ENCODE measurements at regions not wholly inside any gene's neighbourhood (a gene's known extent, or its start where the extent isn't known, plus 50 kb on each side); places are given as distances from the start of the nearest gene placed in this dataset.

DNA sequence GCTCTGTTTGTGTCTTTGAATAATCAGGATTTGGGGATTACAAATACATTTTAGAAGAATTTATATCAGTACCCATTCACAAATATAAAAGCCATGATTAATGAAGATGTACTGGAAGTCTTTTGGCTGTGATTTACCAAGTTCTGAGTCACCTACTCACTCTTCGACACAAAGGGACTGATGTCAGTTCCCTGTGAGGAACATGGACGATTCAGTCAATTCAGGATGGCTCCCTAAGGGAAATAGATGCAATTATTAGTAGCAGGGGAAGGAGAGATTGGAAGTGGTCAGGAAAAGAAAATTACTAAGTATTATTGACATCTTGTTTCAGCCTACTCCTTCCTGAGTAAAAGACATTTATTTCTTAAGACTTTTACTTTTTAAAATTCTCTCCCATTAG, 550.7 kb upstream of the SLIT2 start:
- Histone ChIP-seq H3K27ac (no peak overlapping the region), H3K9me3 (replicated peaks) (no peaks in the 10 kb centered on the region), H3K4me1 (no peaks in the 10 kb centered on the region), H3K4me3 (no peak overlapping the region), H3K36me3 (no peaks in the 10 kb centered on the region), H3K27me3 (no peaks in the 10 kb centered on the region)
- DNase-seq: no peak

DNA sequence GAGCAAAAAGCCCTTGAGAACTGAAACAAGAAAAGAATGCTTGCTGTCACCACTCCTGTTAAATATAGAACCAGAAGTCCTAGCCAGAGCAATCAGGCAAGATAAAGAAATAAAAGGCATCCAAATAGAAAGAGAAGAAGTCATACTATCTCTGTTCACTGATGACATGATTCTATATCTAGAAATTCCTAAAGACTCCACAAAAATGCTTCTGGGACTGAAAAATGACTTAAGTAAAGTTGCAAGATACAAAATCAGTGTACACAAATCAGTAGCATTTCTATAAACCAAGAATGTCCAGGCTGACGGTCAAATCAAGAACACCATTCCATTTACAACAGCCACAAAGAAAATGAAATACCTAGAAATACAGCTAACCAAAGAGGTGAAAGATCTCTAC, 552.7 kb upstream of the SLIT2 start:
- no peak for DNase-seq
- Histone ChIP-seq H3K27me3 (no peaks in the 10 kb centered on the region), H3K36me3 (no peaks in the 10 kb centered on the region), H3K4me1 (peaks cover 2% of the 10 kb centered on the region), H3K4me3 (no peak overlapping the region), H3K9me3 (replicated peaks) (no peaks in the 10 kb centered on the region), H3K27ac (no peak overlapping the region)

DNA sequence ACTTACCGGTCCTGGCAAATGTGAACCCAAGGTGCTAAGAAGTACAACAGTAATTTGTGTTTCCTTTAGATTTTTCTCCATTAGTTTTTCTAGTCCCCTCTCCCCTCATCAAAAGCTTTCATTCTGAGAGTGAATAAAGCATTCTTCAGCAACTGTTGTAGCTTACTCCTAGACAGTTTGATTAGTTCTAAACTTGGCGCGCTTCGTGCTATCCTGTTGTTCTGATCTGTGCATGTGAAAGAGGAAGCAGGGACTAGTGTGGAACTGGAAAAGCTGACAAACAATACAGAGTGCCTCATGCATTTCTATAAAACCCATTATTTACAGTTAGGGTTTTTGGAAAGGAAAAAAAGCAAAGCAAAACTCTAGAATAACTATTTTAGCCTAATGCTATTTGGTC, 556.9 kb upstream of the SLIT2 start:
- peak in 1 of 2 experiments; percentile 6 for DNase-seq
- Histone ChIP-seq H3K36me3 (no peaks in the 10 kb centered on the region), H3K27ac (no peak overlapping the region), H3K9me3 (replicated peaks) (no peaks in the 10 kb centered on the region), H3K4me1 (peaks cover 10% of the 10 kb centered on the region), H3K4me3 (no peak overlapping the region), H3K27me3 (no peaks in the 10 kb centered on the region)

DNA sequence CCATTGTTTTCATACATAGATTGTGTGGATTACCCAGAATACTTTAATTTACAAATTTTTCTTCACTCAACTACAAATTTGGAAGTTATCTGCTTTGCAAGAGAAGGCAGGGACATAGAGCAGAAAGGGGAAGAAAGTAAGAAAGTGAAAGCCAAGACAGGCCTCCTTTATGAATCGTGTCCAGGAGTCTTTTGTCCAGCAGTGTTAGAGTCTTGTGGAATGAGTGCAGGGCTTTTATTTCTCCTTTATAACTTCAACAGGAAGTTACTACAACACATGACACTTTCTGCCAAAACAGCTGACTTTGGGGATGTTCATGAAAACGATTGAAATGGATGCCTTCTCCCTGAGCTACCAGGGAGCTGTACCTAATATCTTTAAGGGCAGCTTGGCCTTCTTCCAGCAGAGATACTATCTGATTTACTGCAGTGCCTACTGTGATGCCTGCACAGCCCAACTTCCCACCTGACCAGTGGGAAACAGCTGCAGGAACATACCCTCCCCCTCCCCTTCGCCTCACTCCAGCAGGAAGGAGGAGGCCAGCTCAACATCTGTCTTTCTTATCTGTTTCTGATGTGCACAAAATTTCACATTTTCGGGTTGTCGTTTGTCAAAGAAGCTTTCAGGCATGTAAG, 557.7 kb upstream of the SLIT2 start:
- H3K4me3 ChIP-seq: no peak overlapping the region
- DNase-seq: peak; percentile 69 to 83
- no peaks in the 10 kb centered on the region for H3K9me3 ChIP-seq (replicated peaks)
- H3K27me3 ChIP-seq: no peaks in the 10 kb centered on the region
- no peaks in the 10 kb centered on the region for H3K36me3 ChIP-seq
- H3K4me1 ChIP-seq: peaks cover 10% of the 10 kb centered on the region
- H3K27ac ChIP-seq: peak overlapping the region; percentile 36

DNA sequence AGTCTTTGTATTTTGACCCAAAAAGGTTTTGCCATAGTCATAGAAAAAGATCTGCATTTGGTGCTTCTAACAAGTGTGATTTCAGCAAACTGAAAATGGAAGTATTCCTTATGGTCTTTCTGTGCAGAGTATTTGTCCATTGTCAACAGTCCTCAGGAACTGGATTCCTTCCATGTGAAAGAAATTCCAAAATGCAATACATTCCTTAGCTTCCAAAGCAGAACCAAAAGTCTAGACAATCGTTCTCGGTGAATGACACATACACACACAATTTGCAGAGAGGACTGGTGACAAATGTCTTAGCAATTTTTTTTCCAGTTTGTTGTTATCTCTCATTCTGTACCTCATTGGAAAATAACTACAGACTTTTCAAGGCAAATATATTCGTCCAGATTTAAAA, 562.2 kb upstream of the SLIT2 start:
- peaks cover 16% of the 10 kb centered on the region for H3K4me1 ChIP-seq
- DNase-seq: no peak

DNA sequence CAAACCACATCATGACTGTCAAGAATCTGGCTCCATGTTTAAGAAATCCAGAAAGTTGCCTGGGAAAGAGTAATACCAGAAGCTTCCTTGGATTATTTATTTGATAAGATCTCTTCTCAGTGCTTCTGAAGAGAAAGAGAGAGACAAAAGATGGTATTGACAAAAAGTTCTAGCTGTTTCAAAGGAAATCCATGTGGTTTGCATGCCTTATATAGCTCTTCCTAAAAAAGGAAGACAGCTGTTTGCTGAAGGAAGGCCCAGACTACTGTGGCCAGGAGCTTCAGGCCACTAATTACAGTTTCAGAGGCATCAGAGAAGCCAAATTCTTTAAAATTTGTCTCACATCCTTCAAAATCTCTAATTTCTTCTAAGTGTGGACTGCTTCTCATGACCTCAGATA, 565.2 kb upstream of the SLIT2 start:
- 0 out of 2 replicates have a peak overlapping the region, but pooled peaks have one; percentile 9 for H3K27ac ChIP-seq
- peak in 1 of 2 experiments; percentile 54 for DNase-seq
- no peak overlapping the region for H3K4me3 ChIP-seq

More for the DNA sequence above, 562.2 kb upstream of the SLIT2 start:
- H3K4me3 ChIP-seq: no peak overlapping the region
- no peaks in the 10 kb centered on the region for H3K27me3 ChIP-seq
- no peaks in the 10 kb centered on the region for H3K36me3 ChIP-seq
- H3K27ac ChIP-seq: no peak overlapping the region
- H3K9me3 ChIP-seq (replicated peaks): no peaks in the 10 kb centered on the region

DNA sequence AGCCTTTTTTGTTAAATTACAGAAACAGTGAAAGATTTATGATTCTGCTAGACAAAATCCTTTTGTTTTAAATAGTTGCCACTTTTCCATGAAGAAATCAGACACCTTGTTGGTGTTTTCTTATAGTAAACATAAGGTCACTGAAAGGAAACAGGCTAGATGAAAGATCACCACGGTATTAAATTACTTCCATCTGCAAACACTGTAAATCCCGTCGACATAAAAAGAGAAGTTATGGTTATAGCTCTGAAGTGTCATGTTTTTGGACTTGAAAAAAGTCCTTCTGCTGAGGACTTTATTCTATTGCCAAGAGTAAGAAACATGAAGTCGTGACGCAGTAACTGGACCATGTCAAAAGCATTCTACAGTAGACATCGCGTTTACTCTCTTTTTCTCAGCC, 567.6 kb upstream of the SLIT2 start:
- H3K36me3 ChIP-seq: no peaks in the 10 kb centered on the region
- H3K27me3 ChIP-seq: no peaks in the 10 kb centered on the region
- peaks cover 10% of the 10 kb centered on the region; the same call in 1 of the 2 replicates for H3K4me1 ChIP-seq
- no peak overlapping the region for H3K27ac ChIP-seq
- no peak overlapping the region for H3K4me3 ChIP-seq
- no peaks in the 10 kb centered on the region for H3K9me3 ChIP-seq (replicated peaks)
- peak in 1 of 2 experiments; percentile 13 for DNase-seq

More for the DNA sequence above, 565.2 kb upstream of the SLIT2 start:
- H3K36me3 ChIP-seq: no peaks in the 10 kb centered on the region
- peaks cover 15% of the 10 kb centered on the region; the same call in 1 of the 2 replicates for H3K4me1 ChIP-seq
- H3K9me3 ChIP-seq (replicated peaks): no peaks in the 10 kb centered on the region
- no peaks in the 10 kb centered on the region for H3K27me3 ChIP-seq

DNA sequence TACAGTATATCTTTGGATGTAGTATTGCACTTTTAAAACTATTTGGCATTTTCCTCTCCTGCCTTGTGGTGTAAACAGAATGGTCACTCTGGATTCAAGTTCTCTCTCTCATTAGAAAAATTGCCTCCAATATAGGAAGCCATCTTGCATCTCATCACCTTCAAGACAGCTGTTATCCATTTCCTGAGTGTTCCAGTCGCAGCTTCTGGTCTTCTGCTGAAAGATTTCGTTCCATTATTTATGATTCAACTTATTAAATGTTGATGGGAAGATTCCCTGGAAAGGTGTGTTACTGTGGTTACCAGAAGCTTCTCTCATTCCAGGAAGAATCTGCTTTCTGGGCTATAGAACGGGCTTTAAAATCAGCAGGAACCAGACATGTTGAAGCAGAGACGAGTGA, 568.3 kb upstream of the SLIT2 start:
- Histone ChIP-seq H3K36me3 (no peaks in the 10 kb centered on the region), H3K9me3 (replicated peaks) (no peaks in the 10 kb centered on the region), H3K4me1 (peaks cover 10% of the 10 kb centered on the region; the same call in 1 of the 2 replicates), H3K27ac (no peak overlapping the region), H3K27me3 (no peaks in the 10 kb centered on the region), H3K4me3 (no peak overlapping the region)
- DNase-seq: no peak

DNA sequence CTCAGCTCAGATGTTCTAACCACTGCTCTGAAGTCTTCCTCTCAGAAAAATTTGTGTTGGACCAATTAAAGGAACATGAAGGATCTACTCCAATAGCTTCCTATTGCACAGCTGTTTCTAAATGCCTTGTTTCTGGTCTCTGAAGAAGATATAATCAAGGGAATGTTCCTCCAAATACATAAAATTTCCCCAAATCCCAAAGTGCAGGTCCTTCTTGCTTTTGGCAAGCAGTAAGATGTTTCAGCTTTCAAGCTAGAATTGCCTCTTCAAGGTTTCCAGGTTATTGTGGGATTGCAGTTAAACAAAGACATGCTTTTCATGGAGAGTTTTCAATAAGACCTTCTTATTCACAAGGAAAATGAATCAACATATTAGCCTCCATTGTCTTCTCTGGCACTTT, 574.5 kb upstream of the SLIT2 start:
- H3K36me3 ChIP-seq: no peaks in the 10 kb centered on the region
- H3K27me3 ChIP-seq: no peaks in the 10 kb centered on the region
- no peak overlapping the region for H3K27ac ChIP-seq
- H3K4me1 ChIP-seq: no peaks in the 10 kb centered on the region
- no peaks in the 10 kb centered on the region for H3K9me3 ChIP-seq (replicated peaks)
- no peak for DNase-seq
- no peak overlapping the region for H3K4me3 ChIP-seq

DNA sequence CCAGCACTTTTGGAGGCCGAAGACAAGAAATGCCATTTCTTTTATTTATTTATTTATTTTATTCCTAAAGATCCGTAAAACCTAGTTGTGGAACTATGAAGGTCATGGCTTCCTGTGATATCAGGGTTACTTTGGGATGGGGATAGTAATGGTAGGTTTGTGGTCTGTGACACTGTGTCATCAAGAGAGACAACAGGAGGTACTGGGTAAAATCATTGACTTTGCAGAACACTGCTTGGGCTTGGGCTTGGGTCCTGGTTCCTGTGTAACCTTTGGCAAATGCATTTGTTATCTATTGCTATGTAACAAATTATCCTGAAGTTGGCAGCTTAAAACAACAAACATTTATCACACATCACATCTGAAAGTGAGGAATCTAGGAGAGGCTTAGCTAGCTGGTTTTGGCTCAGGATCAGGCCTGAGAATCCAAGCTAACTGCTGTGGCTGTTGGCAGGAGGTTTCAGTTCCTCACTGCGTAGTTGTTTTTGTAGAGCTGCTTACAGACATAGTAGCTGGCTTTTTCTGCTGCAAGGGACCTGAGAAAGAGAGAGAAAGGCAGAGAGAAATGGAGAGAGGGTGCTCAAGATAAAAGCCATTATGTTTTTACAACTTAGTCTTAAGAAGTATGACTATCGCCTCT, 576.4 kb upstream of the SLIT2 start:
- Histone ChIP-seq H3K9me3 (replicated peaks) (no peaks in the 10 kb centered on the region), H3K4me3 (no peak overlapping the region), H3K4me1 (no peaks in the 10 kb centered on the region), H3K36me3 (no peaks in the 10 kb centered on the region), H3K27ac (no peak overlapping the region), H3K27me3 (no peaks in the 10 kb centered on the region)
- DNase-seq: no peak

DNA sequence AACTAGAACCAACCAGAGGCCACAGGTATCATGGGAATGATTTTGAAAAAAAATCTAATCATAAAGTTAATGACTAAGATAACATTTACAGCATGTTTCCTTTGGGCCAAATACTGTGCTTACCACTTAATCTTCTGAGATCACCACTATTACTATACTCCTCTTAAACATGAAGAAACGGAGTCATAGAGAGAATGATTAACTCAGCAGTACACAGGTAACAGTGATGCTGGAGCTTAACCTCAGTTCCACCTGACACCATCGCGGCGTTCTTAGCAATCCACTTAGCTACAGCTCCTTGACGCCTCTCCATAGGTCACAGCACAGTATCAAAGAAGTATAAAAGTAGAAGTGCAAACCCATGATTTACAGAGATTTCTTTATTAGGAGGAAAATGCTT, 592.6 kb upstream of the SLIT2 start:
- Histone ChIP-seq H3K9me3 (replicated peaks) (no peaks in the 10 kb centered on the region), H3K4me3 (no peak overlapping the region), H3K4me1 (no peaks in the 10 kb centered on the region), H3K36me3 (no peaks in the 10 kb centered on the region), H3K27me3 (no peaks in the 10 kb centered on the region; the same call in 1 of the 2 replicates), H3K27ac (no peak overlapping the region)
- DNase-seq: no peak

DNA sequence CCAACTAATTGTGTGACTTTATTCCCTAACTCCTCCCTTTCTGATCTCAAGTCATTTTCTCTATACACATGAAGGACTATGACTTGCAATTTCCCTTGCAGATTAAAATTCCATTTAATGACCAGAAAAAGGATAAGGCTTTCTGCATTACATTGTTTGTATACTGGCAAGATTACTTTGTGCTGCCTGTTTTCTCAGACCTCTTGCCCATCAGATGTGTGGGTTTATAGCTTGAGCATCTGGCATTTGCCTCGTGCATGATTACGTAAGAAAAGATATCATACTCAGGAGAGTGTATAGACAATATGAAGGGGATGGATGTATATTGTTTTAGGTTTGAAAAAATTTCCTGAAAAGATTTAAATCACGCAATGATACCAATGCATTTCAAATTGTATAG, 593.8 kb upstream of the SLIT2 start:
- Histone ChIP-seq H3K9me3 (replicated peaks) (no peaks in the 10 kb centered on the region), H3K4me1 (no peaks in the 10 kb centered on the region), H3K27ac (no peak overlapping the region), H3K36me3 (no peaks in the 10 kb centered on the region), H3K4me3 (no peak overlapping the region), H3K27me3 (no peaks in the 10 kb centered on the region; the same call in 1 of the 2 replicates)
- no peak for DNase-seq

DNA sequence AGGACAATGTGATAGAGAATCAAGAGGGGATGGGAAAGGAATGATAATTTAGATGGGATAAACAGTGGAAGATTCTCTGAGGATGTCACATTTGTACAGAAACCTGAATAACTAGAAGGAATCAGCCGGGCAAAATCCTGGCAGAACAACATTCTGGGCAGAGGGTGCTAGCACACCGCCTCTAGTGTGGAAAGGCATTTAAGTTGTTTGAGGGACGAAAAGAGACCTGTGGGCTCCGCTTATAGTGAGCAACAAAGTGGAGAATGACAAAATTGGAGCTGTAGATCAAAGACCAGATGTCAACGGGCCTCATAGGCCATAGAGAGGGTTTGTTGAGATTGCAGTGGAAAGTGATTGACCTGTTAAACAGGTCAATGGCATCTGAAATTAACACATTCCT, 596.0 kb upstream of the SLIT2 start:
- Histone ChIP-seq H3K36me3 (no peaks in the 10 kb centered on the region), H3K4me3 (no peak overlapping the region), H3K27me3 (no peaks in the 10 kb centered on the region; the same call in 1 of the 2 replicates), H3K27ac (no peak overlapping the region), H3K9me3 (replicated peaks) (no peaks in the 10 kb centered on the region), H3K4me1 (no peaks in the 10 kb centered on the region)
- no peak for DNase-seq

DNA sequence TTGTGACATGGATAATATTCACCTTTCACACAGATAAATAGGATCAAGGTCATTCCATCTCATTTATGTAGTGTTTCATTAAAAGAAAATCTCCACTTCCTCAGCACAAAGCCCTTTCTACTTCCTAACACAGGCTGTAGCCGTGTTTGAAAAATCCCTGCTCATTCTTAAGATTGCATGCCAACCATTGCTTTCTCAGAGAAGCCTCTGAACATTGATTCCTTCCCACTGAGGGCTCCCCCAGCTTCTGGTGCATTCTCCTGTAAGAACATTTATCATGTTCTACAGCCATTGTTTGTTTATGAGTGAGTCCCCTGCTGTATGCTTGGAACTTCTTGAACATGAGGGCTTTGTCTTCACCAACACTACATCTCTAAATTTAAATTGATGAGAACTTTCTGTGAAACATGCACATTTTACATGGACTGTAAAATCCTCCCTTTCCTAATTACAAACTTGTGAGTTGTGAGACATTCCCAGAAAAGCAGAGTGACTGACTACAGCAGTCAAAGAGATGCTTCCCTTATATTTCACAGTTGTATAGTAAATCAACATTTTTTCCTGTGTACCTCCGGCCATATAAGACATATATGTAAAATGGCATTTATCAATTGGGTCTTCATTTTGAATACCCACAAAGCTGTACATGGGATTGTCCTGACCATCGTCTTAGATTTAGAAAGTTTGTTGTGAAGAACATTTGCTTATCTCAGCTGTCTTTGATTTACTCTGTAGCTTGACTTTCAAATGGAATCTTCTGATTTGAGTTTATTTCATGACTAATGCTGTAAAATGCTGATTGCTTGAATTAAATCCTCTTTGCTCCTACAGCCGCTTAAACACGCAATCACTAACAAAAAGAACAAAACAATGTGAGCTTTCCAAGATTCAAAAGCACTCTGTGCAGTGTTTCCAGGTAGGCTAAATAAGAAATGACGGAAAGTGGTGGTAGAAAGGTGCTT, 600.5 kb upstream of the SLIT2 start:
- H3K27ac ChIP-seq: no peak overlapping the region
- no peak overlapping the region for H3K4me3 ChIP-seq
- no peaks in the 10 kb centered on the region for H3K9me3 ChIP-seq (replicated peaks)
- H3K27me3 ChIP-seq: no peaks in the 10 kb centered on the region
- H3K36me3 ChIP-seq: no peaks in the 10 kb centered on the region
- no peaks in the 10 kb centered on the region for H3K4me1 ChIP-seq
- no peak for DNase-seq

DNA sequence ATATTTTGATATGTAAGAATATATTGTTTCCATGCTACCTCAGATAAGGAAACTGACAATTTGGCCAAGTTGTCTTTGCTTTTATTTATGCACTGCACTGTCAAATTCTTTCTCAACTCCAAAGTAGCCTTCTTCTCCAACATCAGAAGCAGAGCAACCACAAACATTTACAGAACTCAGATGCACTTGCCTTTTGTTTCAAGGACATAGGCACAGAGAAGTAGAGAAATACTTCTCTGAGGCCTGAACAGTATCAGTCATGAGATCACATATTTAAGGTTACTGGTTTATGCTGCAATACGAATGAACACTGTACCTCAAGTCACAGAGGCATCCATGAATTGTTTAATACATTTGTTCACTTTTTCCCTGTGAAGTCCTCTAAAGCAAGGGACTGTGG, 606.1 kb upstream of the SLIT2 start:
- Histone ChIP-seq H3K27me3 (no peaks in the 10 kb centered on the region), H3K27ac (no peak overlapping the region), H3K36me3 (no peaks in the 10 kb centered on the region), H3K4me3 (no peak overlapping the region), H3K4me1 (no peaks in the 10 kb centered on the region), H3K9me3 (replicated peaks) (no peaks in the 10 kb centered on the region)
- DNase-seq: no peak

Data from SJCRH30 (cell line).